GM18511 (cell line): ENCODE measurements at regions not wholly inside any gene's neighbourhood (a gene's known extent, or its start where the extent isn't known, plus 50 kb on each side); places are given as distances from the start of the nearest gene placed in this dataset.

Experiments used
- ATAC-seq: cut with Tn5 transposase; IDR thresholded peaks from one replicate; pipeline ENCODE4 v1.9.1; 2021; ENCODE audit warnings: mild to moderate bottlenecking, moderate library complexity; ENCODE audit not compliant: unreplicated experiment

GRCh38 chr1:103254691-103255090 lies 146.4 kb upstream of the COL11A1 start:
- no peak for ATAC-seq

- no peak for ATAC-seq
These were observed 142.1 kb upstream of the COL11A1 start for GRCh38 chr1:103250441-103250861.

GRCh38 chr1:103248417-103249102 lies 140.2 kb upstream of the COL11A1 start:
- no peak for ATAC-seq

GRCh38 chr1:103247517-103247916 lies 139.2 kb upstream of the COL11A1 start:
- no peak for ATAC-seq

- ATAC-seq = no peak
These were observed 135.2 kb upstream of the COL11A1 start for GRCh38 chr1:103243481-103243880.

- ATAC-seq = no peak
These were observed 130.7 kb upstream of the COL11A1 start for GRCh38 chr1:103239034-103239433.

- ATAC-seq = no peak
These were observed 121.7 kb upstream of the COL11A1 start for GRCh38 chr1:103230061-103230460.

GRCh38 chr1:103220631-103221041 lies 112.3 kb upstream of the COL11A1 start:
- no peak for ATAC-seq

GRCh38 chr1:103218821-103219220 lies 110.5 kb upstream of the COL11A1 start:
- ATAC-seq = no peak

GRCh38 chr1:103218369-103218768 lies 110.0 kb upstream of the COL11A1 start:
- ATAC-seq = no peak

GRCh38 chr1:103211073-103211472 lies 102.8 kb upstream of the COL11A1 start:
- ATAC-seq = no peak

GRCh38 chr1:103208844-103209243 lies 100.5 kb upstream of the COL11A1 start:
- ATAC-seq = no peak

GRCh38 chr1:103199001-103199400 lies 90.7 kb upstream of the COL11A1 start:
- no peak for ATAC-seq

GRCh38 chr1:103198076-103198475 lies 89.8 kb upstream of the COL11A1 start:
- no peak for ATAC-seq

GRCh38 chr1:103197216-103197615 lies 88.9 kb upstream of the COL11A1 start:
- no peak for ATAC-seq

GRCh38 chr1:103194984-103195383 lies 86.7 kb upstream of the COL11A1 start:
- no peak for ATAC-seq

- no peak for ATAC-seq
These were observed 85.7 kb upstream of the COL11A1 start for GRCh38 chr1:103194060-103194459.

GRCh38 chr1:103191327-103191726 lies 83.0 kb upstream of the COL11A1 start:
- no peak for ATAC-seq

- ATAC-seq = no peak
These were observed 82.4 kb upstream of the COL11A1 start for GRCh38 chr1:103190766-103191165.

- no peak for ATAC-seq
These were observed 79.4 kb upstream of the COL11A1 start for GRCh38 chr1:103187673-103188072.

GRCh38 chr1:103180660-103181059 lies 72.3 kb upstream of the COL11A1 start:
- ATAC-seq = no peak

- no peak for ATAC-seq
These were observed 68.9 kb upstream of the COL11A1 start for GRCh38 chr1:103177108-103177775.
